ENCODE measurements at regions not wholly inside any gene's neighbourhood (a gene's known extent, or its start where the extent isn't known, plus 50 kb on each side); places are given as distances from the start of the nearest gene placed in this dataset.

- Mint-ChIP-seq H3K27me3 (peaks cover 9% of the 10 kb centered on the region), H3K9me3 (peaks cover 16% of the 10 kb centered on the region)
- no peak for ATAC-seq
These were observed 54.1 kb upstream of the MNS1 start for GRCh38 chr15:56519000-56519399.

More at GRCh38 chr15:56519000-56519399, 54.1 kb upstream of the MNS1 start:
- Mint-ChIP-seq H3K4me3 (no peak overlapping the region), H3K4me1 (no peaks in the 10 kb centered on the region), H3K27ac (no peak overlapping the region), H3K36me3 (ENCODE audit: low read depth) (peaks cover 3% of the 10 kb centered on the region)
- no peak for DNase-seq
